NCI-H2029 treated with DMSO at 0.1 percent for 48 hours (cell line): ENCODE measurements at regions not wholly inside any gene's neighbourhood (a gene's known extent, or its start where the extent isn't known, plus 50 kb on each side); places are given as distances from the start of the nearest gene placed in this dataset.

Source experiments
- DNase-seq: peaks from one replicate; lab custom pipeline; 2025; lab: John Stamatoyannopoulos, UW

GRCh38 chr4:108527723-108528122, 92.7 kb upstream of the RPL34 start:
- no peak for DNase-seq

GRCh38 chr4:108520807-108521206, 99.6 kb upstream of the RPL34 start:
- no peak for DNase-seq

- no peak for DNase-seq
These were observed 100.3 kb upstream of the RPL34 start for GRCh38 chr4:108519911-108520601.

- no peak for DNase-seq
These were observed 101.1 kb upstream of the RPL34 start for GRCh38 chr4:108519208-108519833.

GRCh38 chr4:108512615-108513505, 107.5 kb upstream of the RPL34 start:
- no peak for DNase-seq

- no peak for DNase-seq
These were observed 108.8 kb upstream of the RPL34 start for GRCh38 chr4:108511618-108512017.

- no peak for DNase-seq
These were observed 118.0 kb upstream of the RPL34 start for GRCh38 chr4:108502356-108502755.

GRCh38 chr4:108498925-108499324, 121.5 kb upstream of the RPL34 start:
- no peak for DNase-seq

GRCh38 chr4:108493596-108493931, 126.8 kb upstream of the RPL34 start:
- no peak for DNase-seq

GRCh38 chr4:108492816-108493595, 127.4 kb upstream of the RPL34 start:
- DNase-seq: no peak

- DNase-seq: no peak
These were observed 131.5 kb upstream of the RPL34 start for GRCh38 chr4:108488865-108489264.

- DNase-seq: no peak
These were observed 134.3 kb upstream of the RPL34 start for GRCh38 chr4:108486046-108486445.

- no peak for DNase-seq
These were observed 136.2 kb upstream of the RPL34 start for GRCh38 chr4:108484187-108484586.

GRCh38 chr4:108483650-108484049, 136.7 kb upstream of the RPL34 start:
- no peak for DNase-seq

GRCh38 chr4:108483079-108483478, 137.3 kb upstream of the RPL34 start:
- DNase-seq: no peak

- DNase-seq: no peak
These were observed 139.5 kb upstream of the RPL34 start for GRCh38 chr4:108480881-108481280.

GRCh38 chr4:108477527-108478108, 142.8 kb upstream of the RPL34 start:
- DNase-seq: no peak

- DNase-seq: no peak
These were observed 147.1 kb upstream of the RPL34 start for GRCh38 chr4:108473163-108473720.

GRCh38 chr4:108466936-108467902, 153.2 kb upstream of the RPL34 start:
- DNase-seq: no peak

- no peak for DNase-seq
These were observed 154.4 kb upstream of the RPL34 start for GRCh38 chr4:108465886-108466500.
